ENCODE measurements at regions not wholly inside any gene's neighbourhood (a gene's known extent, or its start where the extent isn't known, plus 50 kb on each side); places are given as distances from the start of the nearest gene placed in this dataset.

DNA sequence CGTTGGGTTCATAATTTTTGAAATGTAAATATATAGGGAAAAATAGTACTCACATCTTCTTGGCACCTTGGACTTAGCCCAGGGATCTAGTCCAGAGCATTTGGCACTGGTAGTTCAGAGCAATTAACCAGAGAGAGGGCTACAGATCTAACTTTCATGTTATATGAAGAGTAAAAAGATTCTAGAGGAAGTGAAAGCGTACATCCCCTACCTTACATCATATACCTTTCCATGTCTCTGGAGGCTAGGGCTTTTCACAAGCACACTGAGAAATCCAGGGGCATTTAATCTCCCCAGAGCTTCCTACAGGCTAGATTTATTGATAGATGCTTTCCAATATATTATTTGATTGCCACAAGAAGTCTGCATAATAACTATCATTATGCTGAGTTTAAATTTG lies 687.5 kb upstream of the FBXO33 start:
- Histone ChIP-seq H3K9me3 (replicated peaks; ENCODE audit: control insufficient read depth, low read depth, low read length) (no peaks in the 10 kb centered on the region), H3K27me3 (ENCODE audit: control insufficient read depth, insufficient read depth, low read length) (no peaks in the 10 kb centered on the region), H3K36me3 (ENCODE audit: control insufficient read depth, insufficient read depth, low read length) (no peaks in the 10 kb centered on the region), H3K4me3 (ENCODE audit: low read length) (no peak overlapping the region), H3K4me1 (ENCODE audit: control insufficient read depth, insufficient read depth, low read length) (no peaks in the 10 kb centered on the region), H3K27ac (ENCODE audit: low read length) (no peak overlapping the region)
- no CpG with 5 or more reads among the region's 2 CpGs for WGBS (ENCODE audit: insufficient coverage)
- DNase-seq = no peak

DNA sequence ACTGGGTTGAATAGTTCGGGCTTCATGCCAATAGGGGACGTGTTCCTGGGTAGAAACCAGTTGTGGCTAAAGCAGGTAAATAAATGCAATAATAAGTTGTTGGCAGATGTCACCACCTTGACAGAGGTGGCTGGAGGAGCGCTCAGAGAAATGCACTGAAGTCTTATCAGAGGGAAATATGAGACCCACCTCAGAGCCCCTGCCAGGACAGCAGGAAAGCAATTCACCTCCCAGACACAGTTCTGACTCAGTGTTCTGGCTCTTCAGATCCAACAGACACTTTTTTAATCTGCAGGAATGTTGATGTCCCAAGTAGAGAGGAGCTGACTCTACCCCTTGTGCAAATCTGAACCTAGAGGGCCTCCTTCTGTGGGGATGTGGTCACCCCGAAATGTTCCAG lies 687.1 kb upstream of the FBXO33 start:
- H3K4me3 ChIP-seq (ENCODE audit: low read length) = no peak overlapping the region
- H3K27ac ChIP-seq (ENCODE audit: low read length) = no peak overlapping the region
- no peaks in the 10 kb centered on the region for H3K4me1 ChIP-seq (ENCODE audit: control insufficient read depth, insufficient read depth, low read length)
- 80% methylated on average over 1 of the region's 4 CpGs for WGBS (ENCODE audit: insufficient coverage)
- H3K36me3 ChIP-seq (ENCODE audit: control insufficient read depth, insufficient read depth, low read length) = no peaks in the 10 kb centered on the region
- H3K9me3 ChIP-seq (replicated peaks; ENCODE audit: control insufficient read depth, low read depth, low read length) = no peaks in the 10 kb centered on the region
- no peak for DNase-seq
- no peaks in the 10 kb centered on the region for H3K27me3 ChIP-seq (ENCODE audit: control insufficient read depth, insufficient read depth, low read length)

DNA sequence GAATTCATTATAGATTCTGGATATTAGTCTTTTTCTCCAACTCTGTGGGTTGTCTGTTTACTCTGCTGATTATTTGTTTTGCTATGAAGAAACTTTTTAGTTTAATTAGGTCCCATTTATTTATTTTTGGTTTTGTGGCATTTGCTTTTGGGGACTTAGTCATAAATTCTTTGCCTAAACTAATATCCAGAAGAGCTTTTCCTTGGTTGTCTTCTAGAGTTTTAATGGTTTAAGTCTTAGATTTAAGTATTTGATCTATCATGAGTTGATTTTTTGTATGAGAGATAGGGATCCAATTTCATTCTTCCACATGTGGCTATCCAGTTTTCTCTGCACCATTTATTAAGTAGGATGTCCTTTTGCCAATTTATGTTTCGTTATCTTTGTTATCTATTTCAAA lies 683.4 kb upstream of the FBXO33 start:
- Histone ChIP-seq H3K9me3 (replicated peaks; ENCODE audit: control insufficient read depth, low read depth, low read length) (no peaks in the 10 kb centered on the region), H3K36me3 (ENCODE audit: control insufficient read depth, insufficient read depth, low read length) (no peaks in the 10 kb centered on the region), H3K27ac (ENCODE audit: low read length) (no peak overlapping the region), H3K4me3 (ENCODE audit: low read length) (no peak overlapping the region), H3K27me3 (ENCODE audit: control insufficient read depth, insufficient read depth, low read length) (no peaks in the 10 kb centered on the region), H3K4me1 (ENCODE audit: control insufficient read depth, insufficient read depth, low read length) (no peaks in the 10 kb centered on the region)
- no peak for DNase-seq
- WGBS (ENCODE audit: insufficient coverage) = no CpG with 5 or more reads among the region's 1 CpG

DNA sequence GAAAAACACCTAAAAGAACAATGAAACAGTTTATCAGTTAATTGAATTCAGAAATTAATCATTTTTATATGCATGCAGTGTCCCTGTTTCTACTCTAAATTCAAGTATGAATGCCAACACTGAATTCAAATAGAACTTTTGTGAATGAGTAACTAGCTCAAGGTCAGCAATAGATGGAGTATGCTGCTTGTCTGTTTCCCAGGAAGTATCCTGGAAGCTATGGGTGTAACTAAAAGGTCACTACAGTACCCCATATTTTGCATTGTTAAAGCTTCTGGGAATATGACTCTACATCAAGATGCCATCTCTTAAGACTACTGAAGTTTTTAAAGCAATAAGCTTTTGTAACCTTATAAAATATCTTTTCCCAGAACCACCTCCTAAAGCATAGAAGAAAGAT lies 681.4 kb upstream of the FBXO33 start:
- Histone ChIP-seq H3K27me3 (ENCODE audit: control insufficient read depth, insufficient read depth, low read length) (no peaks in the 10 kb centered on the region), H3K36me3 (ENCODE audit: control insufficient read depth, insufficient read depth, low read length) (no peaks in the 10 kb centered on the region), H3K4me3 (ENCODE audit: low read length) (no peak overlapping the region), H3K27ac (ENCODE audit: low read length) (no peak overlapping the region), H3K9me3 (replicated peaks; ENCODE audit: control insufficient read depth, low read depth, low read length) (no peaks in the 10 kb centered on the region), H3K4me1 (ENCODE audit: control insufficient read depth, insufficient read depth, low read length) (no peaks in the 10 kb centered on the region)
- no peak for DNase-seq

DNA sequence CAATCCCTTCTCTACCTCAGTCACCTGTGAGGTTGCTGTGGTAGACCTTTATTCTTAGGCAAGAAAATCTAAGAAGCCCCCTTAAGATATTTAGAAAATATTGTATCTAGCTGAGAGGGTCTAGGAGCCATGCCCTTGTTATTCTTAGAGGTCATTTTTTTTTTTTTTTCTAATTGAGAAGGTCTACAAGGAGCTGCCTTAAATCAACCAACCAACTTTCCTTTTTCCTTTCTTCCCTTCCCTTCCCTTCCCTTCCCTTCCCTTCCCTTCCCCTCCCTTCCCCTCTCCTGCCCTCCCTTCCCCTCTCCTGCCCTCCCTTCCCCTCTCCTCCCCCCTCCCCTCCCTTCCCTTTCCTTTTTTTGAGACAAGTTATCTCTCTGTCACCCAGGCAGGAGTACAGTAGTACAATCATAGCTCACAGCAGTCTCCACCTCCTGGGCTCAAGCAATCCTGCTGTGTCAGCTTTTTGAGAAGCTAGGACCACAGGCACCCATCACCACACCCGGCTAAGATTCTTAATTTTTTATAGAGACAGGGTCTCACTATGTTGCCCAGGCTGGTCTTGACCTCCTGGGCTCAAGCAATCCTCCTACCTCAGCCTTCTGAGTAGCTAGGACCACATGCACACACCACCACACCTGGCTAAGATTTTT lies 668.4 kb upstream of the FBXO33 start:
- DNase-seq = no peak
- H3K4me1 ChIP-seq (ENCODE audit: control insufficient read depth, insufficient read depth, low read length) = no peaks in the 10 kb centered on the region
- WGBS (ENCODE audit: insufficient coverage) = 80% methylated on average over 1 of the region's 1 CpG

DNA sequence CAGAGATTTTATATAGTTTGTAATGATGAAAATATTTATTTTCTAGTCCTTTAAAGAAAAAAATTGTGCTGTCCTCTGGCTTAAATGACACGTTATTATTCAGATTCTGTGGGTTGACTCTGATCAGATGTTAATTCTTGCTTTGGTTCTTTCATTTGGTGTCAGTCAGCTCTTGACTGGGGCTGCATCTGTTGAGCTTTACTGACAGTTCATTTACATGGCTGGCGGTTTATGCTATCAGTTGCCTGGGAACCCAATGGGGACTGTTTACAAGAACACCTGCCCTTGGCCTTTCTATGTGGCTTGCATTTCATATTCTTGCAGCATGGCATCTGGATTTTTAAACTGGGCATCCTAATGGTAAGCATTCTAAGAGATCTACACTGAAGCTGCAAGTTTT lies 667.1 kb upstream of the FBXO33 start:
- 53% methylated on average over 2 of the region's 2 CpGs for WGBS (ENCODE audit: insufficient coverage)
- peak; percentile 5 for DNase-seq
- no peaks in the 10 kb centered on the region for H3K4me1 ChIP-seq (ENCODE audit: control insufficient read depth, insufficient read depth, low read length)

More for the DNA sequence above, 668.4 kb upstream of the FBXO33 start:
- no peaks in the 10 kb centered on the region for H3K9me3 ChIP-seq (replicated peaks; ENCODE audit: control insufficient read depth, low read depth, low read length)
- no peak overlapping the region for H3K4me3 ChIP-seq (ENCODE audit: low read length)
- no peaks in the 10 kb centered on the region for H3K27me3 ChIP-seq (ENCODE audit: control insufficient read depth, insufficient read depth, low read length)
- H3K36me3 ChIP-seq (ENCODE audit: control insufficient read depth, insufficient read depth, low read length) = no peaks in the 10 kb centered on the region
- no peak overlapping the region for H3K27ac ChIP-seq (ENCODE audit: low read length)

DNA sequence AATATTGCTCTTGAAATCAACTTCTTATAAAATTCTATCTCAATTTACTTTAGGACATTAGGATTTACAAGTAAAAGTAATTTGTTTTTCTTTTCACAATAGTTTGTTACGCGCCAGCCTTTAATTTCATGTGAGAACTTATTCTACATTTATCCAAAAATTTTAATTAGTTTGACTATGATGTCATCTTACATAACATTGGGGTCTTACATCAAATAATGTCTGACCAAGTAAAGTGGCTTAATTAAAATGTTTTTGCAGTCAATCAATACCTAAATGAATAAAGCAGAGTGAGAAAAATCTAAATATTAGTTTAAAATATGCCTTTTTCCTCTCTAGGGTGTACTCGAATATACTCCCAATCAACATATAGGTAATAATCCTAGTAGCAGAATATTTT lies 666.2 kb upstream of the FBXO33 start:
- Histone ChIP-seq H3K4me3 (ENCODE audit: low read length) (no peak overlapping the region), H3K9me3 (replicated peaks; ENCODE audit: control insufficient read depth, low read depth, low read length) (no peaks in the 10 kb centered on the region), H3K4me1 (ENCODE audit: control insufficient read depth, insufficient read depth, low read length) (no peaks in the 10 kb centered on the region), H3K27ac (ENCODE audit: low read length) (no peak overlapping the region), H3K27me3 (ENCODE audit: control insufficient read depth, insufficient read depth, low read length) (no peaks in the 10 kb centered on the region), H3K36me3 (ENCODE audit: control insufficient read depth, insufficient read depth, low read length) (no peaks in the 10 kb centered on the region)
- no peak for DNase-seq
- no CpG with 5 or more reads among the region's 3 CpGs for WGBS (ENCODE audit: insufficient coverage)

More for the DNA sequence above, 667.1 kb upstream of the FBXO33 start:
- Histone ChIP-seq H3K27ac (ENCODE audit: low read length) (no peak overlapping the region), H3K9me3 (replicated peaks; ENCODE audit: control insufficient read depth, low read depth, low read length) (no peaks in the 10 kb centered on the region), H3K27me3 (ENCODE audit: control insufficient read depth, insufficient read depth, low read length) (no peaks in the 10 kb centered on the region), H3K36me3 (ENCODE audit: control insufficient read depth, insufficient read depth, low read length) (no peaks in the 10 kb centered on the region), H3K4me3 (ENCODE audit: low read length) (no peak overlapping the region)

DNA sequence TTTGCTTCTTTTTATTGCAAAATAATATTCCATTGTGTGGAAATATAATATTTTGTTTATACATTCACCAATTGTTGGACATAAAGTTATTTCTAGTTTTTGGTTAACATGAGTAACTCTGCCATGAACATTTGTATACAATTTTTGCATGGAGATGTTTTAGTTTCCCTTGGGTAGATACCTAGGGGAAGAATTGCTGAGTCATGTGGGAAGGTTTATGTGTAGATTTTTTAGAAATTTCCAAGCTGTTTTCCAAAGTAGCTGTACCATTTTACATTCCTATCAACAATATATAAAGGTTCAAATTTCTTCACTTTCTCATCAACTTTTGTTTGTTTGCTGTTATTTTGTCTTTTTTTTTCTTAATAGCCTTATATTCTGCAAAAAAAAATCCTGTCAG lies 664.7 kb upstream of the FBXO33 start:
- no peak overlapping the region for H3K27ac ChIP-seq (ENCODE audit: low read length)
- no peaks in the 10 kb centered on the region for H3K27me3 ChIP-seq (ENCODE audit: control insufficient read depth, insufficient read depth, low read length)
- H3K4me3 ChIP-seq (ENCODE audit: low read length) = no peak overlapping the region
- no peaks in the 10 kb centered on the region for H3K4me1 ChIP-seq (ENCODE audit: control insufficient read depth, insufficient read depth, low read length)
- no peaks in the 10 kb centered on the region for H3K36me3 ChIP-seq (ENCODE audit: control insufficient read depth, insufficient read depth, low read length)
- no peaks in the 10 kb centered on the region for H3K9me3 ChIP-seq (replicated peaks; ENCODE audit: control insufficient read depth, low read depth, low read length)
- DNase-seq = no peak

DNA sequence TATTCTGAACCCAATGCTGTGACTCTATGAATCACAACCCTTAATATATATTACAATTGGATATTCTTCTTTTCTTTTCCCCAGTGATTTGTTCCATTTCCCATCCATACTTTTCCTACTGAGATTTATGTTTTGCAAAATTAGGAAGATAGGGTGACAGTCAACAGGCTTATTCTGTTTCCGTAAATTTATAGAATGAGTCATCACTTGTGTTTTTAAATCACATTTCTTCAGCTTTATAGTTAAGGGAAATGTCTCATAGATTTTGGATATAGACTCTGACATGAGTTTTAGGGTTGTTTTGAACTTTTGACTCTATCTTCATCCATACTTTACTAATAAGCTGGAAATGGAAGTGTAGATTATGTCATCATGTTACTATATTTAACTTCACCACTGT lies 661.6 kb upstream of the FBXO33 start:
- no peak for DNase-seq
- Histone ChIP-seq H3K4me3 (ENCODE audit: low read length) (no peak overlapping the region), H3K4me1 (ENCODE audit: control insufficient read depth, insufficient read depth, low read length) (no peaks in the 10 kb centered on the region), H3K9me3 (replicated peaks; ENCODE audit: control insufficient read depth, low read depth, low read length) (no peaks in the 10 kb centered on the region), H3K27me3 (ENCODE audit: control insufficient read depth, insufficient read depth, low read length) (no peaks in the 10 kb centered on the region), H3K36me3 (ENCODE audit: control insufficient read depth, insufficient read depth, low read length) (no peaks in the 10 kb centered on the region), H3K27ac (ENCODE audit: low read length) (no peak overlapping the region)
- WGBS (ENCODE audit: insufficient coverage) = no CpG with 5 or more reads among the region's 1 CpG

DNA sequence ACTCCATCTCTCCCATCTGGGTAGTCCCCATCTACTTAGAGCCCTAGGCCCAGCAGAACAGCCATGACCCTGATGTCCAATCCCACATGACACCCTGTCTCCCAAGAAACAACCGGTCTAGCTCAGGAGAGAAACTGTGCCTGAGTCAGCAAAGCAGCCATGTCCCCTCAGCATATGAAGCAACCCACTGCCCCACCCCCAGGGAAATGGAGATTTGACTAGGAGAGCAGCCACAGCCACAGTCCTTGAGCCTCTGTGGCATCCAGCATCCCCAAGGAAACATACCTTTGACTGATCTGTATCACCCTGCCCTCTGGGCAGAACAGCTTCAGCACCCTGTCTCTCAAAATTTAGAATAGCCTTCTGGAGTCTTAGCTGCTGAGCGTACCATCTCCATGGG lies 641.9 kb upstream of the FBXO33 start:
- Histone ChIP-seq H3K9me3 (replicated peaks; ENCODE audit: control insufficient read depth, low read depth, low read length) (peaks cover 5% of the 10 kb centered on the region), H3K4me1 (ENCODE audit: control insufficient read depth, insufficient read depth, low read length) (no peaks in the 10 kb centered on the region), H3K4me3 (ENCODE audit: low read length) (no peak overlapping the region), H3K27me3 (ENCODE audit: control insufficient read depth, insufficient read depth, low read length) (no peaks in the 10 kb centered on the region), H3K36me3 (ENCODE audit: control insufficient read depth, insufficient read depth, low read length) (no peaks in the 10 kb centered on the region), H3K27ac (ENCODE audit: low read length) (no peak overlapping the region)
- WGBS (ENCODE audit: insufficient coverage) = 91% methylated on average over 1 of the region's 2 CpGs
- no peak for DNase-seq

DNA sequence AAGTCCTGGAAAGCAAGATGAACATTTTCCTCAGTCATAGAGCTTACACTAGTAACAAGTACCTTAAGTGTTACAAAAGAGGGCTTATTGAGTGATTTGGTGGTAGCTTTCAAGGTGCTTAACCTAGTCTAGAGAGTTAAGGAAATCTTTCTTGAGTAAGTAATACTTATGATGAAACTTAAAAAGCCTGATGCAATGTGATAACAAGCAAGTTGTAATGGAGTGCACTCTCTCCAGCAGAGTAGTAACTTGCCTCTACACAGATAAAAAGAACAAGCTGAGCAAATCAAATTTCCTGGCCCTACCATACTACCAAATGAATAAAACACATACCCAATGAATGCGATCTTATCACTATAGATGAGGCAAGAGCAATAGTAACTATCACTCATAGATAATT lies 639.9 kb upstream of the FBXO33 start:
- peaks cover 5% of the 10 kb centered on the region for H3K9me3 ChIP-seq (replicated peaks; ENCODE audit: control insufficient read depth, low read depth, low read length)
- H3K27me3 ChIP-seq (ENCODE audit: control insufficient read depth, insufficient read depth, low read length) = no peaks in the 10 kb centered on the region
- H3K27ac ChIP-seq (ENCODE audit: low read length) = no peak overlapping the region
- no peak overlapping the region for H3K4me3 ChIP-seq (ENCODE audit: low read length)
- WGBS (ENCODE audit: insufficient coverage) = no CpG with 5 or more reads among the region's 1 CpG
- DNase-seq = no peak
- no peaks in the 10 kb centered on the region for H3K36me3 ChIP-seq (ENCODE audit: control insufficient read depth, insufficient read depth, low read length)
- no peaks in the 10 kb centered on the region for H3K4me1 ChIP-seq (ENCODE audit: control insufficient read depth, insufficient read depth, low read length)

All from muscle of leg (tissue), 3 donors.